GM18499 (cell line): ENCODE measurements at regions not wholly inside any gene's neighbourhood (a gene's known extent, or its start where the extent isn't known, plus 50 kb on each side); places are given as distances from the start of the nearest gene placed in this dataset.
"Not testable (repeated sequence)": the region's sequence is repeated elsewhere in the genome, so short reads cannot be mapped to it uniquely, and the experiment has no call there.

Experiments used
- ATAC-seq: cut with Tn5 transposase; IDR thresholded peaks from one replicate; pipeline ENCODE4 v1.9.1; 2021; ENCODE audit warnings: moderate number of reproducible peaks; ENCODE audit not compliant: insufficient read depth, unreplicated experiment

DNA sequence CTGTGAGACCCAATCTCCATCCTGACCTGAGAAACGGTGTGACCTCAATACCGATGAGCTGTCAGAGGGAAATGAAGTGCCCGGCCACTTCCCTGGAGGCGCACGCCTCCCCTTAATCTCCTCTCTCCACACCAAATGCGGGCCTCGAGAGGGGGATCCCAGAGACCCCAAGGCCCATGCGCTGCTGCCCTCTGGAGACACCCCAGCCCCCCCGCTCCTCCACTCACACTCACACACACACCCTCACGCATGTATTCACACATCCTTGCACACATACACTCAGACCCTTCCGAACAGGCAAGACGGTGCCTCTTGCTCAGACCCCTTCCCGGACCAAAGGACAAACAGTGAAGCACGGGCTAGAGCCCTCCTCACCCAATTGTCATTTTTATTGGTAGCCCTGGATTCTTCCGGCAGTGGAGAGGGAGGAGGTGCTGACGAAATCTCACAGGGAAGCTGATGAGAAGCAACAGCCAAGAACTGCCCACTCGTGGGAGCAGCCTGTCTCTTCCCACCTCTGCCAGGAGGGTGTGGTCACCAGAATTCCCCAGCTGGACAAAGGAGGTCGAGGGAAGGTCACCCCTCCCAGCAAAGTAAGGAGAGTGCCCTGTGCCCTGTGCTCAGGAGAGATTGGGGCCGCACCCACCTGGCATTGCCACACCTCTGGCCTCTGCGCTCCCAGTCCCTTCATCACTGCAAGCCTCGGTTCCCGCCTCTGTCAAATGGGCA, 136.0 kb upstream of the TNRC6C start:
- ATAC-seq = no peak

DNA sequence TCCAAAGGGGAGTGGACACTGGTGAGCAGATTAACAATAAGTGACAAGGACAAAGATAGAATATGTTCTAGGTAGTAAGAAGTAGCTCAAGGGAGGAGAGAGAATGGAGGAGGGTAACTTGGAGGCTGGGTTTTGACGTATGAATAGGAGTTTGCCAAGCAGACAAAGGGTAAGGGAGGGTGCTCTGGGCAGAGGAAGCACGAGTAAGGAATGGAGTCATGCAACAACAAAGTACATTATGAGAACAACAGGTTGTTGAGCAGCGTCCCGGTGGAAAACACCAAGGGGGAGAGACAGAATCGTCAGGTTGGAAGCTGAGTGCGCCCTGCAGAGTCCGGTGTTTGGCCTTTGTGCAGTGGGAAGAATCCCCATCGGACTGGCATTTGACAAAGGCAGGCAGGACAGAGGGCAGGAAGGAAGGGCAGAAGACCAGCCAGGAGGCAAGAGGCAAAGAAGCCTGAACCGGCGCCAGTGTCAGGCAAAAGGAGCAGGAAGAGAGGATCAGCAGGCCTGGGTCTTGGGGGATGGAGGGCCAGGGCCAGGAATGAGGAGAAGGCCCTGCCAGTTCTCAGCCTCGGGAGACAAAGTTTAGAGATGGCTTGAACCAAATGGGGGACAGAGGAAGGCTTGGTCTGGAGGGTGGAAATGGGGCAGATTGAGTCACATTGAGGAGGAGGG, 134.3 kb upstream of the TNRC6C start:
- ATAC-seq = no peak

DNA sequence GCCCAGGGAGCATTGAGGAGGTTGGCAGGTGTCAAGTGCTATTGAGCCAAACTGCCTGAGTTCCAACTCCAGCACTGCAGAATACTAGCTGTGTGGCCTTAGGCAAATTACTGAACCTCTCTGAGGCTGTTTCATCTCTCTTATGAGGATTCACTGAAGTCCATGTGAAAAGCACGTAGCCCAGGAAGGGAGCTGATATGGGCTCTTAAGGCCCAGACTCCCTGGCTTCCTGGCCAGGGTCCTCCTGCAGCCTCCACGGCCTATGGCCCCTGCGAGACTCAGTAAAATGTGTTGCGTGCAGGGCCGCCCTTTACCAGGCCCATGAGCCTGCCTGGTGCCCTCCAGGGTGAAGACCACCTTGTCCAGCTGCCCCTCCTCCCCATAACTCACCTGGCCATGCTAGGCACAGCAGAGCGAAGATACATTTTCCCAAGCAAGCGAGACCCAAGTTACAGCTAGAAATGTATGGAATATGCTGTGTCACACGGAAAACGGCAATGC, 133.7 kb upstream of the TNRC6C start:
- no peak for ATAC-seq

DNA sequence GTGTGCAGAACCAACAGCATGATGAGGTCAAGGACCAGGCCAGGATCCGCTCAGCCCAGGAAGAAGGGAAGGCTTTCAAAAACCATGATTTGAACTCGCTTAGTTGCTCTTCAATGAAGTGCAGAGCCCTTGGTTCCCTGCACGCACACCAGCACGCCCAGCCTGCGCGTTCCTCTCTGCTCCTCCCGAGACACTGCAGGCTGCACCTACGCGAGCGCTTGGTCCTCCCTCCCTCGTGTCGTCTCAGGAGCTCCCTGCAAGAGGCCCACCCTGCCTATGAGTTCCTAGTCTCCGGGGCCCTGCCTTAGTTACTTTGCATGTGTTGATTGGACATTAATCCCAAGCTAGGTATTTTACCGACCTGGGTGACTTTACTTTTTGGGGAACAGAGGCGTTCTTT, 132.9 kb upstream of the TNRC6C start:
- ATAC-seq = no peak

DNA sequence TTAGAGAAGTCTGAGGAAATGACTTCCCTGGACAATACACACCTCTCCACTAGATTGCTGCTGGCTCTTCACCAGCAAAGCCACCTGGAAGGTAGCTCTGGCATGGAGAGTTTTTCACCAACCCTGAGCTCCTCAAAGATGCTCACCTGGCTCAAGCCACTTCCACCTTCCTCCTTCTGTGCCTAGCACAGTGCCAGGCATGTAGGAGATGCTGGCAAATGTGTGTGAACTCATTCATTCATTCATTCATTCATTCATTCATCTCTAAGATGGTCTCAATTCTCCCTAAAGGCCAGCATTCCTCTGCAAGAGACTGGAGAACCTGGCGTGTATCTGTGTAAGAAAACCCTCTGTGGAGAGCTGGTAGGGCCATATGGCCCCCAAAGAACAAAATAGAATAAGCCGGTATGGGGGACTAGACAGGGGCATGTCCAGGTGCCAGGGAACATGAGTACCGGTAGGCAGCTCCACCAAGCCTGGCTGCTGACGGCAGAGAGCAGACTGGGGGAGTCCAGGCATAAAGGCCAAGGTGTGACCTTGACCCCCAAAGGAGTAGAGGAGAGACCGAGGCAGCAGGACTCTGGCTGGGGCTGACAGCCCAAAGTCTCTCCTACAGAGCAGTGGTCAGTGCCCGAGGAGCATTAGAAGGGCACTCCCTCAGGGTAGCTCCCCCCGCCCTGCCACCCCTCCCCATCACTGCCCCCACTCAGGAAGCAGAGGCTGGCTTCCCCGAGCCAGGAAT, 132.2 kb upstream of the TNRC6C start:
- no peak for ATAC-seq

DNA sequence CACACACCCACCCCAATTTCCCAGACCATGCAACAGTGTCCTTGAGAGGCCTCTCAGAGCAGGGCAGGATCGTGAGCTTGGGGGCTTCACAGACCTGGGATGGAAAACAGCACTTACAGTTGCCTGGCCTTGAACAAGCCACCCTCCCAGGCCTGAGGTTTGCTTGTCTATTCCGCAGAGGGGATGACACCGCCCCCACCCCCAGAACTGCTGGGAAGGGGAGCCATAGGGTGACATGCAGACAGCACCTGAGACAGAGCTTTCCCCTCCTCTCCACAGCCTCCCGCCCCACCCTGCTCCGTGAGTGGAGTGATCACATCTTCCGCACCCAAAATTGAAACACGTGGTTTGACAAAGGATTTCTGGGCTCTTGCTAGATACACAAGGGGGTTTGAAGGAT, 131.5 kb upstream of the TNRC6C start:
- no peak for ATAC-seq

DNA sequence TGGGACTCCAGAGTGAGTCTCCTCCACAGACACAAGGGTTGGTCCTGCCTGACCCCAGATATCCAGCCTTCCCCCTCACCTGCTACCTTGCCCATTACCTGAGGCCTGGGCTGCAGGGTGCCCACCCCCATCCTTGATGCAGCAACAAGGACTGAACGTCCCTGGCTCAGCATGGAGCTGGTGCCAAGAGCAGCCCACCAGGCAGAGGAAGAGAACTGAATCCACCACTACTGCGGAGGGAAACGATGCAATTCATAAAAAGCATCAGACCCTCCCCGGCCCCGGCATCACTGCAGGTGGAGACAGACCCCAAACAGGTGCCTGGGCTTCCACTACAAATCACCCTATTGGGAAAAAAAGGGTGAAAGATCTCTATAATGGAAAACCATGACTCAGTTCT, 131.0 kb upstream of the TNRC6C start:
- no peak for ATAC-seq

DNA sequence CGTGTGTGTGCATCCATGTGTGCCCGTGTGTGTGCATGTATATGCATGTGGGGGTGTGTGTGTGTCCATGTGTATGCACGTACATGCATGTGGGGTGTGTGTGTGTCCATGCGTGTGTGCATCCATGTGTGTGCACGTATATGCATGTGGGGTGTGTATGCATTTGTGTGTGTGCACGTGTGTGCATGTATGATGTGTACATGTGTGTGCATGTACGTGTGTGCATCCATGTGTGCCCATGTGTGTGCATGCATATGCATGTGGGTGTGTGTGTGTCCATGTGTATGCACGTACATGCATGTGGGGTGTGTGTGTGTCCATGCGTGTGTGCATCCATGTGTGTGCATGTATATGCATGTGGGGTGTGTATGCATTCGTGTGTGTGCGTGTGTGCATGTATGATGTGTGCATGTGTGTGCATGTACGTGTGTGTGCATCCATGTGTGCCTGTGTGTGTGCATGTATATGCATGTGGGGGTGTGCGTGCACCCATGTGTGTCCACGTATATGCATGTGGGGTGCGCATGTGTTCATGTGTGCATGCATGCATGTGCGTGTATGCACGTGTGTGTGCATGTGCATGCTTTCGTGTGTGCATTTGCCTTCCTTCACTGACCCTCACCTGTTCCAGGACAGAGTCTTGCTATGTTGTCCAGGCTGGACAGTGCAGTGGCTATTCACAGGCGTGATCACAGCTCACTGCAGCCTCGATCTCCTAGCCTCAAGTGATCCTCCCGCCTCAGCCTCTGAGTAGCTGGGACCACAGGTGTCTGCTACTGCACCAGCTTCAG, 129.6 kb upstream of the TNRC6C start:
- no peak for ATAC-seq

DNA sequence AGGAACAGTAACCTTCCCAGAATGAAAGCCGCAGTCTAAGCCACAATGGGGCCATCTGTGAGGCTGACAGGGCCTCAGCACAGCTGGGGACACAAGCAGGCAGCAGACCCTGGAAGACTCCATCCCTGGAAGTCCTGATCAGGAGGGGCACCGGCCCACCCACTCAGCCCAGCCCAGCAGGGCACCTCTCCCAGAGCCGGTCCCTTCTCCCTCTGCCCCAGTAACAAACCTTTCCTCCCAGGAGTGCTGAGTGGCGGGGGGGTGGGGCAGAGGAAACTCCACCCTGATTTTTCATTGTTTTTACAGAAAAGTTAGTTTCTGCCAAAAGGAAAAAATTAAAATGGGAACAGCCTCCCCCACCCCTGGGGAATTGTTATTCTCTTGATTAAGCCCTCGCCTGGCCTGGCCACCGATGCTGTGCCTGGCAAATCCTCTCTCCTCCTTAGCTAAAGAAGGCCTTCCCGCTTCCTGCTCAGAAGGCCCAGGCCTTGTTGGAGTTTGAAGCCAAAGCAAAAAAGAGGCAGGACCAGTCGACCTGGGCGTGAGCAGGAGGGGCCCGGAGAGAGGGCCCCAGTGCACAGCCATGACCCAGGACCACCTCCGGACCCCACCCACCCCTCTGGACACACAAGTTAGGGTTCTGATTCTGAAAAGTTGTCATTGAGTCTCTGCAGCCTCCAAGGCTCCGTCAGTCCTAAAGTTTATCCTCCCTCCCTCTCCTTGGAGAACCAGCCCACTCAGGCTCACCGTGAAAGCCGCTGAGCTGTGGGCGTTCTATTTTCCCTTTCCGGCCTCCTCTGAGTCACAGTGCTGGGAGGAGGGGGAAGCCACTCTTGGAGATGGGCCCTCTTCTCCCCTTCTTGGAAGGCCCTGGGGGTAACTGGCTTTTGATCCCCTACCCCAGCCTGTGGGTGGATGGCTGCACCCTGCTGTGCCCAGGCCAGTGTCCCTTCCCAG, 128.4 kb upstream of the TNRC6C start:
- ATAC-seq = no peak

DNA sequence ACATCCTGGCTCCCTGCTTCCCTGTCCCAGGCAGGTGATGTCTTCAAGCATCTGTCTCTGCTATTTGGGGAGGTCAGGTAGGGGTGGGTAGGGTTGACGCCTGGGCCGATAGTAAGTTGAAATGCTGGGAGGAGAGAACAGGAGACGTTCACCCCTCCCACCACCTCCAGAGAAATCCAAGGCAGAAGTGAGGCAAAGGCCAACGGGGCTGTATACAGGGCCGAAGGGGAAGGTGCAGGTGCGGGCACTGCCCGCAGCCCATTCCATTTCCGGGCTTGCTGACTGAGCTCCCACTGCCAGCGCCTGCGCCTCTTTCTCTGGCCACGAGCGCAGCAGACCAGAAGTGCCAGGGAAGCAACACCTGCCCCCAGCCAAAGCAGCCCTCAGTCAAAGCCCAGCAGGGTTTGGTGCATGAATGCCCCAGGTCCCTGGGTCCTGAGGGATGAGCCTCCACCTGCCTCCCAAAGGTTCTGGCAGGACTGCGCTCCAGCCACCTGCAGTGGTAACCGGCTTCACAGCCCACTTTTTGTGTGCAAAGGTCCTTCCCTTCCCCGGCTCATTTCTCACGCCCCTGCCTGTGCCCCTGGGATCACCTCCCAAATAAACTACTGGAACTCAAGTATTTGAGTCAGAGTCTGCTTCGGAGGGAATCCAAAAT, 127.6 kb upstream of the TNRC6C start:
- no peak for ATAC-seq

DNA sequence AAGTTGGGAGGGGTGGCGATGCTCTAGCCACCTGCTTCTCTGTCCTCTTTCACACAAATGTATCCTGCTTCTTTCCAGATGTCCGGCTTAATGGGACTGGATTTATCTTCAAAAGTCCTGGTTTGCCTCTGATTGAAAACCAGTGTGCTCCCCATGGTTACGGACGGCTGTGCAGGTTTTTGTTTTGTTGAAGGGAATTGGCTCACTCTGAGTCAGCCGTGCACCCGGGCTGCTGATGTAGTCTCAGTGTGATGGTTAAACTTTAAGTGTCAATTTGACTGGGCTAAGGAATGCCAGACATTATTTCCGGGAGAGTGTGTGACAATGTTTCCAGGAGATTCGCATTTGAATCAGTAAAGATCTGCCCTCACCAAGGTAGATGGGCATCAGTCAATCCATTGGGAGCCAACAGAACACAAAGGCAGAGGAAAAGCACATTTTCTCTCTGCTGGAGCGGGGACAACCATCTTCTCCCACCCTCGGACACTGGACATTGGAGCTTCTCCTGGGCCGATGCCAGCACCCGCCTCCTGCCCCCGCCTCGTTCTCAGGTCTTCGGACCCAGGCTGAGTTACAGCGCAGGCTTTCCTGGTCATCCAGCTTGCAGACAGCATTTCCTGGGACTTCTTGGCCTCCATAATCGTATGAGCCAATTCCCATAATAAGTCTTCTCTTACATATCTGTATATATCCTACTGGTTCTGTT, 126.9 kb upstream of the TNRC6C start:
- ATAC-seq = no peak

DNA sequence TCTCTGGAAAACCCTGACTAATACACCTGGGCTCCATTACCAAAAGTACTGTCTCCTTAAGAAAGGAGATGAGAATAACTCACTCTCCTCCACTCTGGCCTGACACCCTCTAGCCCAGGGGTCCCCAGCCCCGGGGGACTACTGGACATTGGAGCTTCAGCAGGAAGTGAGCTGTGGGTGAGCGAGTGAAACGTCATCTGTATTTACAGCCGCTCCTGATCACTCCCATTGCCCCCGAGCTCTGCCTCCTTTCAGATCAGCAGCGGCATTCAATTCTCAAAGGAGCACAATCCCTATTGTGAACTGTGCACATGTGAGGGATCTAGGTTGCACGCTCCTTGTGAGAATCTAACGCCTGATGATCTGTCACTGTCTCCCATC, 126.3 kb upstream of the TNRC6C start:
- ATAC-seq = no peak

DNA sequence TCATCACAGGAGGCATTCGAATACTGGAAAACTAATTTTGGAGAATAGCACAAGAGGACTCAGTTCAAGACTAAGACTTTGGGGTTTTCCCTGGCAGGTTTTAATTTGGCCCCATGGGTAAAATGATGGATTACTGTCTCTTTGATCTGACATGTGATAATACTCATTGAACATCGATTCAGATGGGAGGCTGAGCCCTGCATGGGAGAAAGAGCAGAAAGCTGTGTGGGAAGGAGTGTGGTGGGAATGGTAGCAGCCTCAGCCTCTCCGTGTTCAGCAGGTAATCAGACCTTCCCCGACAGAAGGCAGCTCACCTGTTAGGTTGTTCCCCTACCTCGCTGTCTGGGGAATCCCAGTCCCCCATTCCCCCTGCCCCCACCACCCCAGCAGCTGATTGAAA, 124.7 kb upstream of the TNRC6C start:
- ATAC-seq = no peak

DNA sequence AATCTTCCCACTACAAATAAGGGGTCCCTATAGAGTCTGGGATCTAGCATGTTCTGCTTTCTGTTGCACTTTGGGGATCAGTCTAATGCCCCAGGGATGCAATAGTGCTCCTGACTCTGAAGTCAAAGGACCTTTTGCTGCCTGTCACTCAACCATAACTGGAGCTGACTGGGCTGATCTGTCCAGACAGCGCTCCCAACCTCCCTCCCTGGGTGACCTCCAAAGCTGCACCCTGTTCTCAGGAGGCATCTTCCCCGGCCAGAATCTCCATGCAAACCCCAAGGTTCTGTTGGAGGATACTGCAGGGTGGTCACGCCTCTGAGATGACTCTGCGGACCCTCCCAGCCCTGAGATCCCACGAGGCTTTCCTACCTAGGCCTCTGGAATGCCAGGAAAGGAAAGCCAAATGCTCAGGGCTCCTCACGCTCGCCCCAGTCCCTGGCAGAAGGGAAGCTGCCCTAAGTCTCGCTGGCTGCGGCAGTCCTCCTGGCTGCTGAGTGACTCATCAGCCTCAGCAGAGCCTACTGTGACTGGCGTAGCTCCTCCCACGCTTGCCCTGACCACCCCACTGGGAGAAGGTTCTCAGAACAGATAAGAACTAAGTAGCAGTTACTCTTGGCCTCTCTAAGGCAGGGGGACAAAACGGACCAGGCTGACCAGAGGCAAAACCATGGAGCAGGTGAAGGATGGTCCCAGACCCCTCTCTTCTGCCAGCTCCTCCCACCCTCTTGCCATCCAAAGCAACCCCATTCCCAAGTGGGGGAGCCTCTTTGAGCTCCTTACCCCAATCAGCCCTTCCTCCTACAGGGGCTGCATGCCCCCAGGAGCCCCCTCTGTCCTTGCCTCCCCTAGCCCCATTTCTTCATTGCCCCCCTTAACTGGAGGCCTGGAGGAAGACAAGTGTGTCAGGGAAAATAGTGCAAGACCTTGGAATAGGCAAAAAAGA, 124.1 kb upstream of the TNRC6C start:
- ATAC-seq = peak; percentile 77

DNA sequence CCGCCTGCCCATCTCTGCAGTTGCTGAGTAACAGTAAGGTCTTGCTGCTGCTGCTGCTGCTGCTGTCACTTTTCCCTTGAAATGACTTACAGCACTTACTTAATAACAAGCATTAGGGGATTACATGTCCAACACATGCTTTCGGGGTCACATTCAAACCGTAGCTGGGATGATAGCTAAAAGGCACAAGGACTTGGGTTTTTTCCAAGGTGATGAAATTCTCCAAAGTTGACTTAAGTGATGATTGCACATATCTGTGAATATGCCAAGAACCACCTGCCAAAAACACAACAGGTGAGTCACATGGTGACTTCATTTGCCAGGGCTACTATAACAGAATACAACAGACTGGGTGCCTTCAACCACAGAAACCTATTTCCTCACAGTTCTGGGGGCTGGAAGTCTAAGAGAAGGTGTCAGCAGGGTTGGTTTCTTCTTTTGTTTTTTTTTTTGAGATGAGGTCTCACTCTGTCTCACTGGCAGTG, 121.9 kb upstream of the TNRC6C start:
- ATAC-seq = no peak

DNA sequence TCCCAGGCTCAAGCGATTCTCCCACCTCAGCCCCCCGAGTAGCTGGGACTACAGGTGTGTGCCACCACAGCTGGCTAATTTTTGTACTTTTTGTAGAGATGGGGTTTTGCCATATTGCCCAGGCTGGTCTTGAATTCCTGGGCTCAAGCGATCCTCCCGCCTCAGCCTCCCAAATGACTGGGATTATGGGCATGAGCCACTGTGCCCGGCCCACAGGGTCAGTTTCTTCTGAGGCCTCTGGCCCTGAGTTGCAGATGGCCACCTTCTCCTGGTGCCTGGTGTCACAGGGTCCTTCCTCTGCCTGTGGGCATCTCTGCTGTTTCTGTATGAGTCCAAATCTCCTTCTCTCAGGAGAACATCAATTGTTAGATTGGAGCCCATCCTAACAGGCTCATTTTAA, 121.4 kb upstream of the TNRC6C start:
- ATAC-seq = not testable (repeated sequence)

DNA sequence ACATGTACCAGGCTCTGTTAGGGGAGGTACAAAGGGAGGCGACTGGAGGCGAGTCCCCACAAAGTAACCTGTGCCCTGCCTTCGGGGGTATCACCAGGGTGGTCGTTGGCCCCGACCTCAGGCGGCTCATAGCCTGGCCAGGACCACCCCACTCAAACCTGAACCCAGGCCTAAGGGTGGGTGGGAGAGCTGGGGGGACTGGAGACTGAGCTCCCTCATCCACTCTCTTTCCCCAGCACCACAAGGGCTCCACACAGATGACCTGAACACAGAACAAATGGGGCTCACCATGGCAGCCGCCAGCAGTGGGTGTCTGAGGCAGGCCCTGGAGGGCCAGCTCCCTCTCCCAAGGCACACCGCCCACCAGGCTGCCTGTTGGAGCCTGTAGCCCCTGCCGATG, 120.6 kb upstream of the TNRC6C start:
- ATAC-seq = no peak
